ENCODE measurements at regions not wholly inside any gene's neighbourhood (a gene's known extent, or its start where the extent isn't known, plus 50 kb on each side); places are given as distances from the start of the nearest gene placed in this dataset.

GRCh38 chr15:38041576-38041975 lies 107.1 kb downstream of the TMCO5A start:
- TF ChIP-seq CTCF (IDR thresholded peaks at IDR 0.05; ENCODE audit: poor library complexity): no peak
- TF ChIP-seq EZH2 (IDR thresholded peaks at IDR 0.05; ENCODE audit: borderline replicate concordance): no peak
- TF ChIP-seq EZH2phosphoT487 (IDR thresholded peaks at IDR 0.05; ENCODE audit: low read depth, severe bottlenecking, unreplicated experiment): no peak
